Activated T-helper 17 cell treated with anti-CD3 and anti-CD28 coated beads, Interleukin-2, amount 50 U/mL, for 72 hours (primary cell): ENCODE measurements at regions not wholly inside any gene's neighbourhood (a gene's known extent, or its start where the extent isn't known, plus 50 kb on each side); places are given as distances from the start of the nearest gene placed in this dataset.
"Not testable (repeated sequence)": the region's sequence is repeated elsewhere in the genome, so short reads cannot be mapped to it uniquely, and the experiment has no call there.

Experiments used
- ATAC-seq: fragments of 150-1000 bp; cut with Tn5 transposase; replicated peaks from 2 replicates; pipeline ENCODE4 v1.10.0; 2021; ENCODE audit warnings: mild to moderate bottlenecking, moderate library complexity
- H3K27ac Mint-ChIP-seq: one replicate; pipeline ENCODE4 v1.8.0; 2022; ENCODE audit warnings: mixed read lengths
- H3K27me3 Mint-ChIP-seq: one replicate; pipeline ENCODE4 v1.8.0; 2022; ENCODE audit warnings: mixed read lengths
- H3K36me3 Mint-ChIP-seq: one replicate; pipeline ENCODE4 v1.8.0; 2022; ENCODE audit warnings: low read depth, mild to moderate bottlenecking, mixed read lengths
- H3K4me1 Mint-ChIP-seq: one replicate; pipeline ENCODE4 v1.8.0; 2022; ENCODE audit warnings: mixed read lengths
- H3K4me3 Mint-ChIP-seq: one replicate; pipeline ENCODE4 v1.8.0; 2022; ENCODE audit warnings: mild to moderate bottlenecking, mixed read lengths
- H3K9me3 Mint-ChIP-seq: one replicate; pipeline ENCODE4 v1.8.0; 2022; ENCODE audit warnings: mixed read lengths

DNA sequence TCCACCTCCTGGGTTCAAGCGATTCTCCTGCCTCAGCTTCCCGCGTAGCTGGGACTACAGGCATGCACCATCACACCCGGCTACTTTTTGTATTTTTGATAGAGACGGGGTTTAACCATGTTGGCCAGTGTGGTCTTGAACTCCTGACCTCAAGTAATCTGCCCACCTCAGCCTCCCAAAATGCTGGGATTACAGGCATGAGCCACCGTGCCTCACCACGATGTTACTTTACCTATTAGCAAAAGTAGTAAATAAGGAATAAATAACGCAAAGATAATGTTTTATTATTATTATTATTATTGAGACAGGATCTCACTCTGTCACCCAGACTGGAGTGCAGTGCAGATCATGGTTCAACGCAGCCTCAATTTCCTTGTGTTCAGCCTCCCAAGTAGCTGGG, 145.9 kb downstream of the NPIPB5 start:
- not testable (repeated sequence) for H3K4me1 Mint-ChIP-seq, H3K4me3 Mint-ChIP-seq, H3K9me3 Mint-ChIP-seq, ATAC-seq, H3K36me3 Mint-ChIP-seq, H3K27ac Mint-ChIP-seq
- peaks cover 26% of the 10 kb centered on the region for H3K27me3 Mint-ChIP-seq

DNA sequence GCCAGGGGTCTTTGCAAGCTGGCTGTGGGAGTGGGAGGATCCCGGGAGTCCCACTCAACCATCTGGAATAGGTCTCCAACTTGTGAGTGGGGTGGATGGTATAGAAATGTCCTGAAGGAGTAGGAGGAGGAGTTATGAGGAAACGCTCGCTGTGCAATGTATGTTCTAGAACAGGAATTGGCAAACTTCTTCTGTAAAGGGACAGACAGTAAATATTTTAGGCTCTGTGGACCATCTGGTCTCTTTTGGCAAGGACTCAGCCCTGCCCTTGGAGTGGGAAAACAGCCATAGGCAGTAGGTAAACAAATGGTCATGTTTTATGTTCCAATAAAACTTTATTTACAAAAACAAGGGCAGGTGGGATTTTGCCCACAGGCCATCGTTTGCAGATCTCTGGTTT, 149.2 kb downstream of the NPIPB5 start:
- H3K4me3 Mint-ChIP-seq: no peak overlapping the region
- ATAC-seq: no peak
- H3K4me1 Mint-ChIP-seq: no peaks in the 10 kb centered on the region
- H3K36me3 Mint-ChIP-seq: no peaks in the 10 kb centered on the region
- no peak overlapping the region for H3K27ac Mint-ChIP-seq
- no peaks in the 10 kb centered on the region for H3K9me3 Mint-ChIP-seq
- H3K27me3 Mint-ChIP-seq: peaks cover 15% of the 10 kb centered on the region

DNA sequence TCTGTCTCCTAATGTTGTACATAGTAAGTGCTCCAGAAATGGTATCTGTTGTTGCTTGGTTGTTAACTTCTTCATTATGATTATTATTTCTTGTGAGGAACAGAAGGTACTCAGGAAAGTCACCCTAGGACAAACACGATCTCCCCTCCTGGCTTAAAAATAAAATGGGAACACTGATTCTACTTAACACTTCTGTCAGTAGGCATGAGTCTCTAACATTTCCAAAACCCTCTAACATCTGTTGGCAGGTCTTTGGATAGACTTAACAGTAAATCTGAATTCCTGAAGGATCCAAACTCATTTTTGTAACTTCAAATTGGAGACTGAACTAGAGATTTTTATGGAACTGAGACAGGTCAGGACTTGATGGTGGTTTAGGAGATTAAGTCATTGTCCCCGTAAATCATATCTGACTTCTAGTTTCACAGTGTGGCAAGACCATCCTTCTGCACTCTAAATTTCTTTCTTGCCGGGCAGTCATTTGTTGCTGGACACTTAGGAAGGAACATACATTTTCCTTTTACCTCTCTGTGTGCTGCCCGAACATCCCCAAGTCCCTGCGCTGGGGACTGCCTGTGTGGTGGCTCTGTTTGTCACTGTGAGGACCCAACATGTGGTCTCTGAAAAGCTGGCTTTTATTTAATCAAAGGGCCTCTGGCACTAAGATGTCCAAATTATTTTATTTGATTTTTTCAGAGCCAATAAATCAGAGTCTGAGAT, 149.9 kb downstream of the NPIPB5 start:
- Mint-ChIP-seq H3K9me3 (no peaks in the 10 kb centered on the region), H3K4me1 (no peaks in the 10 kb centered on the region), H3K27ac (no peak overlapping the region), H3K36me3 (no peaks in the 10 kb centered on the region), H3K27me3 (peaks cover 11% of the 10 kb centered on the region), H3K4me3 (no peak overlapping the region)
- ATAC-seq: no peak

DNA sequence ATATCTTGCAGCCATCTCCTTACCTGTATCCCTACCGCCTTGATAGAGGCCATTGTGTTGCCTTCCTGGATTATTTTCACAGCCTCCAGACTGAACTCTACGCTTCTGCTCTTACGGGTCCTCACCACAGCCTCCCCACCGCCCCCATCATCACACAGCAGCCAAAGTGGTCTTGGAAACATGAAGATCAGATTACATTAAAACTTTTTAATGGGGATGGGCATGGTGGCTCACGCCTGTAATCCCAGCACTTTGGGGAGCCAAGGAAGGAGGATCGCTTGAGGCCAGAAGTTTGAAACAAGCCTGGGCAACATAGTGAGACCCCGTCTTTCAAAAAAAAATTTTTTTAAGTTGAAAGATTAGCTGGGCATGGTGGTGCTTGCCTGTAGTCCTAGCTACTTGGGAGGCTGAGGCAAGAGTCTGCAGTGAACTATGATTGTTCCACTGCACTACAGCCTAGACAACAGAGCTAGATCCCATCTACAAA, 150.5 kb downstream of the NPIPB5 start:
- no peaks in the 10 kb centered on the region for H3K4me1 Mint-ChIP-seq

DNA sequence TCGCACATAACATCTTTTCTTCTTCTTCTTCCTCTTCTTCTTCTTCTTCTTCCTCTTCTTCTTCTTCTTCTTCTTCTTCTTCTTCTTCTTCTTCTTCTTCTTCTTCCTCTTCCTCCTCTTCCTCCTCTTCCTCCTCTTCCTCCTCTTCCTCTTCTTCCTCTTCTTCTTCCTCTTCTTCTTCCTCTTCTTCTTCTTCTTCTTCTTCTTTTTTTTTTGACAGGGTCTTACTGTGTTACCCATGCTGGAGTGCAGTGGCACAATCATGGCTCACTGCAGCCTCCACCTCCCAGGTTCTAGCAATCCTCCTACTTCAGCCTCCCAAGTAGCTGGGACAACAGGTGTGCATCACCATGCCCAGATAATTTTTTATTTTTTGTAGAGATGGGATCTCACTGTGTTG, 151.0 kb upstream of the HS3ST2 start:
- H3K36me3 Mint-ChIP-seq, H3K4me3 Mint-ChIP-seq, H3K27me3 Mint-ChIP-seq, H3K9me3 Mint-ChIP-seq, H3K4me1 Mint-ChIP-seq, H3K27ac Mint-ChIP-seq, ATAC-seq: not testable (repeated sequence)

More for the DNA sequence above, 150.5 kb downstream of the NPIPB5 start:
- Mint-ChIP-seq H3K27me3 (peaks cover 5% of the 10 kb centered on the region), H3K27ac (no peak overlapping the region), H3K36me3 (no peaks in the 10 kb centered on the region), H3K4me3 (no peak overlapping the region), H3K9me3 (no peaks in the 10 kb centered on the region)
- no peak for ATAC-seq

DNA sequence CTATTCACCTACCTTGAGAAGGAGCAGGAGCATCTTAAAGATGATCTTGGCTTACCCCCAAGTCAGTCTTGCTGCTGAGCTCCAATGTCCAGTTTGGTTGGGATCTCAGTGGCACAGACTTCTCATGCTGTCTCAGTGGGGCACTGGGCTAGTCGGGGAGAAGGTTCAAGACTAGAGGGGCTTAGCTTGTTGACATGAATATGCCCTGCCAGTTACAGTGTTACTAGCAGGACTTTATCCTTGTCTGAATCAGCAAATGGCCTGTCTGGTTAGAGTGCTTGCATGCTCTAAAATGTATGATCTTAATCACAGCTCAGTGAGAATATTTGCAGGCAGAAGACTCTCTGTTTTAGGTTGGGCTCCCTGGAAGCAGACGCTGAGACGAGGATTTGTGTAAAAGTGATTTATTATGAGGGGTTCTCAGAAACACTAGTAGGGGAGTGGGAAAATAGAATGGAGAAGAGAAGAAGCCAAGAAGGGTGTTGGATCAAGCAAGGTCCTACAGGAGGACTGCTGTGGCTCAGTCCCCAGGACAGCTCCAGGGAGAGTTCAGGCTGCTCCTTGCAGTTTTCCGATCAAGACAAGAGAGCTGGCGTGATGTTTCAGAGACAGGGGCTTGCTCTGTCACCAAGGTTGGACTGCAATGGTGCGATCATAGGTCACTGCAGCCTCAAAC, 150.4 kb upstream of the HS3ST2 start:
- no peak overlapping the region for H3K27ac Mint-ChIP-seq
- no peaks in the 10 kb centered on the region for H3K36me3 Mint-ChIP-seq
- H3K27me3 Mint-ChIP-seq: no peaks in the 10 kb centered on the region
- H3K4me3 Mint-ChIP-seq: no peak overlapping the region
- no peak for ATAC-seq
- H3K9me3 Mint-ChIP-seq: no peaks in the 10 kb centered on the region
- no peaks in the 10 kb centered on the region for H3K4me1 Mint-ChIP-seq

DNA sequence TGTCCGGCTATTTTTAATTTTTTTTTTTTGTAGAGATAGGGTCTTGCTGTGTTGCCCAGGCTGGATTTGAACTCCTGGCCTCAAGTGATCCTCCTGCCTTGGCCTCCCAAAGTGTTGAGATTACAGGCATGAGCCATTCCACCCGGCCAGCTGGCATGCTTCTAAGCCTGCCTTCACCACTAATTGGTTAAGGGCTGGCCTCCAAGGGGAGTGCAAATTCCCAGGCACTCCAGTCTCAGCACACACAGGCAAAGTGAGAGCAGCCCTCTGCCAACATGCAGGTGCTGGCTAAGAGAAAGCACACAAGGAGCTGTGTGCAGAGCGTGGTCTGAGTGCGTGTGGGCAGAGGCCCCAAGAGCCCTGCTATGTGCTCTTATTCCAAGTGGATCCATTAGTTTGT, 149.8 kb upstream of the HS3ST2 start:
- Mint-ChIP-seq H3K27ac (no peak overlapping the region), H3K4me3 (no peak overlapping the region), H3K36me3 (no peaks in the 10 kb centered on the region), H3K4me1 (no peaks in the 10 kb centered on the region), H3K27me3 (no peaks in the 10 kb centered on the region), H3K9me3 (no peaks in the 10 kb centered on the region)
- ATAC-seq: no peak

DNA sequence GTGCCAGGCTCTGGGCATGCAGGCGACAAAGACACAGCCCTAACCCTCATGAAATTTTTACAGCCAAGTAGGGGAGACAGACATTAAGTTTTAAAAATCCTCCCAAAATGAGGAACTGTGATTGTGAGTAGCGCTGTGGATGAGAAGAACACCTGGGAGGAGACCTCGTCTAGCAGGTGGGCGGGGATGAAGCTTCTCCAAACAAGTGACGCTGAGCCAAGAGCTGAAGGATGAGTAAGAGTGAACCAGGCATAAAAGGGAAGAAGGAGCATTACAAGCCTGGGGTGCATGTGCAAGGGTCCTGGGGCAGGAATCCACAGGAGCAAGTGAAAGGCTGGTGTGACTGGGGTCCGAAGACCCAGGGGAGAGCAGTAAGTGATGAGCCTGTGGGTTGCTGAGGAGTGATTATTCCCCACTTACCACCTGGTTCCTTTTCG, 149.4 kb upstream of the HS3ST2 start:
- ATAC-seq: no peak
- Mint-ChIP-seq H3K27ac (no peak overlapping the region), H3K27me3 (no peaks in the 10 kb centered on the region), H3K4me3 (no peak overlapping the region), H3K36me3 (no peaks in the 10 kb centered on the region), H3K4me1 (no peaks in the 10 kb centered on the region), H3K9me3 (no peaks in the 10 kb centered on the region)

DNA sequence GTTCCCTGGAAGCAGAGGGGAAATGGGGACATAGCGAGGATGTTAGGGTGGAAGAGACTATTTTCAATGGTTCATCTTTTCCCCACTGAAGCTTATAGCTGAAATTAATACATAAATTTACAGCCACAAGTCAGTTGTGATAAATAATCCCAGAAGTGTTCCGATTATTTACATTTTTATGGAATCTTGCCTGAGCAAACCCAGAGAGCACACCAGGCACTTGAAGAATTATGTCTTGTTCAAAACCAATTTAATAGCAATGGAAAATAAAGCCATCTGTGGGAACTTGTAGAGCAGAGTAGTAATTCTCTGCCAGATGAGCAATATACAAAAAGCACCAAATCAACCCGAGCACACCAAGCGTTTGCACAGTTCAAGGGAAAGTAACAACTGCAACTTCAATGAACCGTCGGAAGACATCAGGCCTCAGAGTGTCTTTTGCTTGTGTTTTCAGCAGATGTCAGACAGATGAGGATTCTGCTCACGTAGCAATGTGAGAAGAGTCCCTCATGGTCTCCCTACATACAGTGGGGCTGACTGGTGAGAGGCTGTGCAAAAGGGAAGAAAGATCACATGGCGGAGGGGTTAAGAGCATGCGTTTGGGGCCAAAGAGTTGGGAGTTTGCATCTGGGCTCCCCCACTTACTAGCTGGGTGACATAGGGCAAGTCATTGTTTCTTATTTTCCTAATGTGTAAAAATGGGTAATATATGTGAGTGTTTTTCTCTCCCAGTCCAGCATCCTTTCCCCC, 148.7 kb upstream of the HS3ST2 start:
- no peaks in the 10 kb centered on the region for H3K9me3 Mint-ChIP-seq
- H3K36me3 Mint-ChIP-seq: no peaks in the 10 kb centered on the region
- no peaks in the 10 kb centered on the region for H3K4me1 Mint-ChIP-seq
- no peak overlapping the region for H3K27ac Mint-ChIP-seq
- ATAC-seq: no peak
- H3K4me3 Mint-ChIP-seq: no peak overlapping the region
- H3K27me3 Mint-ChIP-seq: no peaks in the 10 kb centered on the region

DNA sequence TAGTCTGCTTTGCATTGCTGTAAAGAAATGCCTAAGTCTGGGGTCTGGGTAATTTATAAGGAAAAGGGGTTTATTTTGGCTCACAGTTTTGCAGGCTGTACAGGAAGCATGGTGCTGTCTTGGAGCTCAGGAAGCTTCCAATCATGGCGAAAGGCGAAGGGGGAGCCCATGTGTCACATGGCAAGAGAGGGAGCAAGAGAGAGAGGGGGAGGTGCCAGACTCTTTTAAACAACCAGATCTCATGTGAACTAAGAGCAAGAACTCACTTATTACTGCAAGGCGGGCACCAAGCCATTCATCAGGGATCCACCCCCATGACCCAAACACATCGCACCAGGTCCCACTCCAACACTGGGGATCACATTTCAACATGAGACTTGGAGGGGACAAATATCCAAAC, 148.2 kb upstream of the HS3ST2 start:
- no peak for ATAC-seq
- Mint-ChIP-seq H3K36me3 (no peaks in the 10 kb centered on the region), H3K27ac (no peak overlapping the region), H3K4me3 (no peak overlapping the region), H3K9me3 (no peaks in the 10 kb centered on the region), H3K27me3 (no peaks in the 10 kb centered on the region), H3K4me1 (no peaks in the 10 kb centered on the region)

DNA sequence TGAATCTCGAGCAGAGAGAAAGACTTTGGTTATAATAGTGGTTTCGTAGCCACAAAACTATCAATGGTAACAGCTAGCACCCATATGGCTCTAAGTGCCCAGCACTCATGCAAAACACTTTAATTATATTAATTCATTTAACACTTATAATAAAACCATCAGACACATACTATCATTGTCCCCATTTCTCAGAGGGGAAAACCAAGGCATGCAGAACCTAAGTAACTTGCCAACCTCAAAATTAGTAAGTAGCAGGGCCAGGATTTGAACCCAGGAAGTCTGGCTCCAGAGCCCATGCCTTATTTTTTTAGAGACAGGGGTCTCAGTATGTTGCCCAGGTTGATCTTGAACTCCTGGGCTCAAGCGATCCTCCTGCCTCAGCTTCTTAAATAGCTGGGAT, 145.6 kb upstream of the HS3ST2 start:
- no peak overlapping the region for H3K27ac Mint-ChIP-seq
- no peaks in the 10 kb centered on the region for H3K4me1 Mint-ChIP-seq
- no peaks in the 10 kb centered on the region for H3K36me3 Mint-ChIP-seq
- ATAC-seq: no peak
- no peak overlapping the region for H3K4me3 Mint-ChIP-seq
- no peaks in the 10 kb centered on the region for H3K9me3 Mint-ChIP-seq
- no peaks in the 10 kb centered on the region for H3K27me3 Mint-ChIP-seq

DNA sequence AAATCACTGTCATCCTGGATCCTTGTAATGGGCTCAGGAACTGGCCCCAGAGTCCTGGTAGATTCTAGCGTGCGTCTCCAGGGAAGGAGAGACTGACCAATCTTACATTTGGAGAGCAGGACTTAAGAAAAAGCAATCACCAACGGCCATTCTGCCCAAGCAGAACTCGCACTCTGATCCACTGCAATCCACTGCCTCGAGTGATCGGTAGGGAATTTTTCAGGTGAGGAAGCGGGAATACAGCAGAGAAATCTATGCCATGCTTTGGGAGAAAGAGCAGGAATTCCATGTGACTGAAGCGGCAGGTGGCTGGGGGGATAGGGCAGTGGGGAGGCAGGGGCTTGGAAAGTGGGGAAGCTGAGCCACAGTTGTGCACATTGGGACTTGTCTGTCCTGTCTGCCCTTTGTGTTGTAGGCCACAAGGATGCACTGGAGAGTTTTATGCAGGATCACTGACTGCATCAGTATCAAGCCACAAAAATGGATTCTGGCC, 143.9 kb upstream of the HS3ST2 start:
- H3K4me3 Mint-ChIP-seq: no peak overlapping the region
- H3K27me3 Mint-ChIP-seq: no peaks in the 10 kb centered on the region
- H3K36me3 Mint-ChIP-seq: no peaks in the 10 kb centered on the region
- no peaks in the 10 kb centered on the region for H3K9me3 Mint-ChIP-seq
- no peak overlapping the region for H3K27ac Mint-ChIP-seq
- H3K4me1 Mint-ChIP-seq: no peaks in the 10 kb centered on the region
- peak; percentile 5 for ATAC-seq

DNA sequence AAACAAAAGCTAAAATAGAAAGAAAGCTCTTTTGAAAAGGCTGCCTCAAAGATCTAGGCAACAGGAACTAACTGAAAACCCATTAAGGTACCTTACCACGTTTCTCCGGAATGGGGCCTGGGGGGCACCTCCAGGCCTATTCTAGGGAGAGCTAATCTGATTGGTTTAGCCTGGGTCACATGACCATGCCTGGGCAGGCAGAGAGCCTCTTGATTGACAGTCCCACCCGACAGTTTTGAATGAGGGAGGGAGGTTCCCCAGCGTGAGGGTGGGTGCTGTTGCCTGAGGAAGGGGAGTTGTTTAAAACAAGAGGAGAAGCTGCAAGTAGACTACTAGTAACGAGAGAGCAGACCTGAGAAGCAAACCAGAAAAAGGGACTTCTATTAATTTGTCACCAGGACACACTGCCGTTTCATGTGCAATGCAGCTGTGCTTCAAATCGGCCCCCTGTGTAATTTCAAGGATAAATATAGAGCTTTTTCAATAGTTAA, 143.4 kb upstream of the HS3ST2 start:
- Mint-ChIP-seq H3K4me1 (no peaks in the 10 kb centered on the region), H3K27me3 (no peaks in the 10 kb centered on the region), H3K4me3 (no peak overlapping the region), H3K36me3 (no peaks in the 10 kb centered on the region), H3K9me3 (no peaks in the 10 kb centered on the region), H3K27ac (no peak overlapping the region)
- peak; percentile 64 for ATAC-seq

DNA sequence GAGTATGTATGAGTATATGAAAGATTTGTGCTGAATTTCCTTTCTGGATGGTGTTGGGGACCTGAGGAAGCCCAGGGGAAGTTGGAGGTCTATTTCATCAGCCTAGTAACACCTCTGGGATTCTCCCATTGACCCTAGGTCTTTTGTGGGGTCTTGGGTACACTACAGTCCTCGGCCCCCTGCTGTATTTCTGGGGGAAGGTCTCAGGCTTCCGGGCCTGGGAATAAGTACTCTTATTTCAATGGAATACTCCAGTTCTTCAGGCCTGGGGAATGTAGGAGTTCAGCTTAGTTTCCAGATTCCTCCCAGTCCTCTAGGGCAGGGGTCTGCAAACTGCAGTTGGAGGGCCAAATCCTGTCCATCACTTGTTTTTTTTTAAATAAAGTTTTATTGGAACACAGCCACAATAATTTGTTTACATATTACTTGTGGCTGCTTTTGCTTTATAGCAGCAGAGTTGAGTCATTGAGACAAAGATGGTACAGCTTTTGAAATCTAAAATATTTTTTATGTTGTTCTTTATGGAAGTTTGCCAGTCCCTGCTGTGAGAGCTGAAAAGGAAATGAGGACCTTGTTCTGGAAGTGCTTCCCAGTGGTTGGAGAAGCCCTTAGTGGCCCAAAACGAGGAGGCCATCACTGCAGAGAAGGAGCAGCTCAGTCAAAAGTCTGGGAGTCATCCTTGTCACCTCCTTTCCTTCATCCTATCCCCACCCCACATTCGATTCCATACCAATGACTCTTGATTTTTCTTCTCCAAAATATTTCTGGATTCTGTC, 142.5 kb upstream of the HS3ST2 start:
- H3K36me3 Mint-ChIP-seq: no peaks in the 10 kb centered on the region
- no peak for ATAC-seq
- no peaks in the 10 kb centered on the region for H3K27me3 Mint-ChIP-seq
- no peaks in the 10 kb centered on the region for H3K9me3 Mint-ChIP-seq
- H3K4me3 Mint-ChIP-seq: no peak overlapping the region
- no peak overlapping the region for H3K27ac Mint-ChIP-seq
- no peaks in the 10 kb centered on the region for H3K4me1 Mint-ChIP-seq
